OCI-LY7 (cell line): ENCODE measurements at regions not wholly inside any gene's neighbourhood (a gene's known extent, or its start where the extent isn't known, plus 50 kb on each side); places are given as distances from the start of the nearest gene placed in this dataset.

Experiments used
- CTCF ChIP-seq: fragments of 200-600 bp; sonication (generic); conservative IDR thresholded peaks from 2 replicates; pipeline ENCODE4 v1.5.1; 2014; ENCODE audit warnings: mild to moderate bottlenecking, antibody characterized with exemption, low read length, moderate library complexity, mixed read lengths
- EZH2phosphoT487 ChIP-seq: fragments of 200-600 bp; sonication (generic); IDR thresholded peaks from 2 replicates; pipeline ENCODE4 v1.6.1; 2018; ENCODE audit warnings: low read depth, borderline replicate concordance, mild to moderate bottlenecking, mixed run types, antibody characterized with exemption, low read length, moderate library complexity, mixed read lengths

DNA sequence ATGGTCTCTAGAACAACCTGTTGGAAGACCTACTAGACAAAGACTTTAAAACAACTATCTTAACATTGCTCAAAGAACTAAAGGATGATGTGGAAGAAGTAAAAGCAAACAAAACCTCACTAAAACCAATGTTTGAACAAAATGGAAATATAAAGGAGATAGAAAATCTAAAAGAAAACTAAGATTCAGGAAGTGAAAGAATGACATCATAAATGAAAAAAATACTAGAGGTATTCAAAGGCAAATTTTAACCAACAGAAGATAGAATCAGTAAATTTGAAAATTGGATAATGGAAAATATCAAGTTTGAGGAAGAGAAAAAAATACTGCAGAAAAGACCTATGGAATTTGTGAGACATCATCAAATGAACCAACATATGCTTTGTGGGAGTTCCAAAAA, 914.1 kb upstream of the GJE1 start:
- TF ChIP-seq CTCF (no peak), EZH2phosphoT487 (no peak)
